WTC11 (cell line): ENCODE measurements at regions not wholly inside any gene's neighbourhood (a gene's known extent, or its start where the extent isn't known, plus 50 kb on each side); places are given as distances from the start of the nearest gene placed in this dataset.

ENCODE experiments used
- ATAC-seq: fragments of 200-7000 bp; cut with Tn5 transposase; 2 replicates; pipeline ENCODE4 v1.10.0; 2021; ENCODE audit warnings: mild to moderate bottlenecking, moderate library complexity
- CTCF ChIA-PET: fragments of 300-600 bp; sonication (Branson Sonifier 250); formaldehyde crosslinking; loops from one replicate; lab custom pipeline; 2021; ENCODE audit warnings: antibody characterized with exemption; lab: Charles Lee
- POLR2A ChIA-PET: fragments of 350-600 bp; sonication (Branson Sonifier 250); formaldehyde crosslinking; loops from one replicate; lab custom pipeline; 2021; ENCODE audit warnings: antibody characterized with exemption; lab: Charles Lee
- DNase-seq: peaks from one replicate; pipeline ENCODE4 v3.0.0; 2021; ENCODE audit warnings: low spot score
- H3K27ac Mint-ChIP-seq: 2 replicates; pipeline ENCODE4 v1.8.0; 2021; ENCODE audit warnings: mixed read lengths
- H3K27me3 Mint-ChIP-seq: 2 replicates; pipeline ENCODE4 v1.8.0; 2021; ENCODE audit warnings: low read depth, mild to moderate bottlenecking, moderate library complexity, mixed read lengths
- H3K36me3 Mint-ChIP-seq: 2 replicates; pipeline ENCODE4 v1.8.0; 2021; ENCODE audit warnings: mixed read lengths
- H3K4me1 Mint-ChIP-seq: 2 replicates; pipeline ENCODE4 v1.8.0; 2022; ENCODE audit warnings: mixed read lengths
- H3K4me3 Mint-ChIP-seq: 2 replicates; pipeline ENCODE4 v1.8.0; 2021; ENCODE audit warnings: mild to moderate bottlenecking, moderate library complexity, mixed read lengths
- H3K9me3 Mint-ChIP-seq: 2 replicates; pipeline ENCODE4 v1.8.0; 2021; ENCODE audit warnings: mixed read lengths
- CBFB ChIP-seq: sonication (generic); formaldehyde crosslinking; IDR thresholded peaks from 2 replicates; pipeline ENCODE4 v1.8.1; 2022; ENCODE audit warnings: mild to moderate bottlenecking, low read depth, missing genetic modification reagents
- EMX1 ChIP-seq: fragments of 250-450 bp; sonication (Bioruptor Pico); IDR thresholded peaks from 2 replicates; pipeline ENCODE4 v1.8.0; 2021; ENCODE audit warnings: mild to moderate bottlenecking
- ESRRA ChIP-seq: sonication (generic); formaldehyde crosslinking; IDR thresholded peaks from 2 replicates; pipeline ENCODE4 v1.8.1; 2022; ENCODE audit warnings: mild to moderate bottlenecking, missing genetic modification reagents, borderline replicate concordance
- FOXP1 ChIP-seq: sonication (generic); formaldehyde crosslinking; IDR thresholded peaks from 2 replicates; pipeline ENCODE4 v1.8.0; 2022; ENCODE audit warnings: missing genetic modification reagents, mild to moderate bottlenecking, moderate library complexity, borderline replicate concordance
- IRF2 ChIP-seq: sonication (generic); formaldehyde crosslinking; IDR thresholded peaks from 2 replicates; pipeline ENCODE4 v1.8.0; 2022; ENCODE audit warnings: low read depth, missing genetic modification reagents, borderline replicate concordance
- NFATC4 ChIP-seq: fragments of 250-450 bp; sonication (Bioruptor Pico); IDR thresholded peaks from 2 replicates; pipeline ENCODE4 v1.9.0; 2021; ENCODE audit warnings: mild to moderate bottlenecking
- NFYB ChIP-seq: sonication (generic); formaldehyde crosslinking; conservative IDR thresholded peaks from 2 replicates; pipeline ENCODE4 v1.8.0; 2022; ENCODE audit warnings: low read depth, missing genetic modification reagents
- NR3C1 ChIP-seq: sonication (generic); formaldehyde crosslinking; conservative IDR thresholded peaks from 2 replicates; pipeline ENCODE4 v1.8.1; 2023; ENCODE audit warnings: low read depth, mild to moderate bottlenecking, missing genetic modification reagents
- TEAD4 ChIP-seq: sonication (generic); formaldehyde crosslinking; IDR thresholded peaks from 2 replicates; pipeline ENCODE4 v1.8.0; 2022; ENCODE audit warnings: mild to moderate bottlenecking, missing genetic modification reagents
- ZNF138 ChIP-seq: sonication (generic); formaldehyde crosslinking; conservative IDR thresholded peaks from 2 replicates; pipeline ENCODE4 v1.8.1; 2022; ENCODE audit warnings: mild to moderate bottlenecking, moderate library complexity, missing genetic modification reagents
- TF ChIP-seq, protein P1 (sequence below): sonication (generic); formaldehyde crosslinking; IDR thresholded peaks from 2 replicates; pipeline ENCODE4 v1.8.0; 2022; ENCODE audit warnings: missing genetic modification reagents
- TF ChIP-seq, protein P2 (sequence below): sonication (generic); formaldehyde crosslinking; IDR thresholded peaks from 2 replicates; pipeline ENCODE4 v1.8.0; 2023; ENCODE audit warnings: missing genetic modification reagents, mild to moderate bottlenecking, borderline replicate concordance
- TF ChIP-seq, protein P3 (sequence below): sonication (generic); formaldehyde crosslinking; IDR thresholded peaks from 2 replicates; pipeline ENCODE4 v1.8.1; 2022; ENCODE audit warnings: mild to moderate bottlenecking, missing genetic modification reagents, moderate library complexity, borderline replicate concordance
- TF ChIP-seq, protein P4 (sequence below): sonication (generic); formaldehyde crosslinking; IDR thresholded peaks from 2 replicates; pipeline ENCODE4 v1.8.1; 2022; ENCODE audit warnings: low read depth, mild to moderate bottlenecking, moderate library complexity, missing genetic modification reagents, borderline replicate concordance
- TF ChIP-seq, protein P5 (sequence below): fragments of 250-450 bp; sonication (Bioruptor Pico); IDR thresholded peaks from 2 replicates; pipeline ENCODE4 v1.9.0; 2021; ENCODE audit warnings: mild to moderate bottlenecking
- TF ChIP-seq, protein P6 (sequence below): fragments of 250-450 bp; sonication (Bioruptor Pico); IDR thresholded peaks from 2 replicates; pipeline ENCODE4 v1.9.0; 2021; ENCODE audit warnings: moderate library complexity, mild to moderate bottlenecking, inconsistent platforms, borderline replicate concordance

DNA sequence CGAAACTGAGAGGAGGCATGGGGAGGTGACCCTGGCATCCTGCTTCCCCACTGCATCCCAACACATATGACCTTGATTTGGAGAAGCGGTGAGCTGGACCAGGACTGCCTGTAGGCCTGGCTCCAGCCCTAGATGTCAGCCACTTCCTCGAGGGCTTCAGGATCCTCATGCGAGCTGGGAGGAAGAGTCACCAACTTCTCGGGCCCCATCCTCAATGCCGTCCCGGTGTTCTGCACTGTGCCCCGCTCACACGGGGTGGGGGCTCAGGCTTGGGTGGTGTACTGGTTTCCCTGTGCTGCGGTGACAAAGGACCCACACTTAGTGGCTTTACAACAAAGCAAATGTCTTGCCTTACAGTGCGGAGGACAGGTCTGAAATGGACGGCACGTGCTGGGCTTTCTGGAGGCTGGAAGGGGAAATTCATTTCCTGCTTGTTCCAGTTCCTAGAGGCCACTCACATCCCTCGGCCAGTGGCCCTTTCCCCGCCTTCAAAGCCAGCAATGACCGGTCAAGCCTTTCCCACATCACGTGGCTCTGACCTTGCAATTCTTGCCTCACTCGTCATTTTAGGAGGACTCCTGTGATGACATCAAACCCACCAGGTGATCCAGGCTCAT lies 298.1 kb upstream of the RTL1 start (continued):
- TF ChIP-seq, protein P1, sequence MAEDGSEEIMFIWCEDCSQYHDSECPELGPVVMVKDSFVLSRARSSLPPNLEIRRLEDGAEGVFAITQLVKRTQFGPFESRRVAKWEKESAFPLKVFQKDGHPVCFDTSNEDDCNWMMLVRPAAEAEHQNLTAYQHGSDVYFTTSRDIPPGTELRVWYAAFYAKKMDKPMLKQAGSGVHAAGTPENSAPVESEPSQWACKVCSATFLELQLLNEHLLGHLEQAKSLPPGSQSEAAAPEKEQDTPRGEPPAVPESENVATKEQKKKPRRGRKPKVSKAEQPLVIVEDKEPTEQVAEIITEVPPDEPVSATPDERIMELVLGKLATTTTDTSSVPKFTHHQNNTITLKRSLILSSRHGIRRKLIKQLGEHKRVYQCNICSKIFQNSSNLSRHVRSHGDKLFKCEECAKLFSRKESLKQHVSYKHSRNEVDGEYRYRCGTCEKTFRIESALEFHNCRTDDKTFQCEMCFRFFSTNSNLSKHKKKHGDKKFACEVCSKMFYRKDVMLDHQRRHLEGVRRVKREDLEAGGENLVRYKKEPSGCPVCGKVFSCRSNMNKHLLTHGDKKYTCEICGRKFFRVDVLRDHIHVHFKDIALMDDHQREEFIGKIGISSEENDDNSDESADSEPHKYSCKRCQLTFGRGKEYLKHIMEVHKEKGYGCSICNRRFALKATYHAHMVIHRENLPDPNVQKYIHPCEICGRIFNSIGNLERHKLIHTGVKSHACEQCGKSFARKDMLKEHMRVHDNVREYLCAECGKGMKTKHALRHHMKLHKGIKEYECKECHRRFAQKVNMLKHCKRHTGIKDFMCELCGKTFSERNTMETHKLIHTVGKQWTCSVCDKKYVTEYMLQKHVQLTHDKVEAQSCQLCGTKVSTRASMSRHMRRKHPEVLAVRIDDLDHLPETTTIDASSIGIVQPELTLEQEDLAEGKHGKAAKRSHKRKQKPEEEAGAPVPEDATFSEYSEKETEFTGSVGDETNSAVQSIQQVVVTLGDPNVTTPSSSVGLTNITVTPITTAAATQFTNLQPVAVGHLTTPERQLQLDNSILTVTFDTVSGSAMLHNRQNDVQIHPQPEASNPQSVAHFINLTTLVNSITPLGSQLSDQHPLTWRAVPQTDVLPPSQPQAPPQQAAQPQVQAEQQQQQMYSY (CRISPR knock-in tag), result no peak
- TF ChIP-seq, protein P2, sequence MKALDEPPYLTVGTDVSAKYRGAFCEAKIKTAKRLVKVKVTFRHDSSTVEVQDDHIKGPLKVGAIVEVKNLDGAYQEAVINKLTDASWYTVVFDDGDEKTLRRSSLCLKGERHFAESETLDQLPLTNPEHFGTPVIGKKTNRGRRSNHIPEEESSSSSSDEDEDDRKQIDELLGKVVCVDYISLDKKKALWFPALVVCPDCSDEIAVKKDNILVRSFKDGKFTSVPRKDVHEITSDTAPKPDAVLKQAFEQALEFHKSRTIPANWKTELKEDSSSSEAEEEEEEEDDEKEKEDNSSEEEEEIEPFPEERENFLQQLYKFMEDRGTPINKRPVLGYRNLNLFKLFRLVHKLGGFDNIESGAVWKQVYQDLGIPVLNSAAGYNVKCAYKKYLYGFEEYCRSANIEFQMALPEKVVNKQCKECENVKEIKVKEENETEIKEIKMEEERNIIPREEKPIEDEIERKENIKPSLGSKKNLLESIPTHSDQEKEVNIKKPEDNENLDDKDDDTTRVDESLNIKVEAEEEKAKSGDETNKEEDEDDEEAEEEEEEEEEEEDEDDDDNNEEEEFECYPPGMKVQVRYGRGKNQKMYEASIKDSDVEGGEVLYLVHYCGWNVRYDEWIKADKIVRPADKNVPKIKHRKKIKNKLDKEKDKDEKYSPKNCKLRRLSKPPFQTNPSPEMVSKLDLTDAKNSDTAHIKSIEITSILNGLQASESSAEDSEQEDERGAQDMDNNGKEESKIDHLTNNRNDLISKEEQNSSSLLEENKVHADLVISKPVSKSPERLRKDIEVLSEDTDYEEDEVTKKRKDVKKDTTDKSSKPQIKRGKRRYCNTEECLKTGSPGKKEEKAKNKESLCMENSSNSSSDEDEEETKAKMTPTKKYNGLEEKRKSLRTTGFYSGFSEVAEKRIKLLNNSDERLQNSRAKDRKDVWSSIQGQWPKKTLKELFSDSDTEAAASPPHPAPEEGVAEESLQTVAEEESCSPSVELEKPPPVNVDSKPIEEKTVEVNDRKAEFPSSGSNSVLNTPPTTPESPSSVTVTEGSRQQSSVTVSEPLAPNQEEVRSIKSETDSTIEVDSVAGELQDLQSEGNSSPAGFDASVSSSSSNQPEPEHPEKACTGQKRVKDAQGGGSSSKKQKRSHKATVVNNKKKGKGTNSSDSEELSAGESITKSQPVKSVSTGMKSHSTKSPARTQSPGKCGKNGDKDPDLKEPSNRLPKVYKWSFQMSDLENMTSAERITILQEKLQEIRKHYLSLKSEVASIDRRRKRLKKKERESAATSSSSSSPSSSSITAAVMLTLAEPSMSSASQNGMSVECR (CRISPR knock-in tag), result no peak
- no peak for TF ChIP-seq NR3C1 (CRISPR knock-in tag)
- no peak for TF ChIP-seq EMX1 (CRISPR knock-in tag)
- TF ChIP-seq ESRRA (CRISPR knock-in tag), result no peak
- no peak for TF ChIP-seq IRF2 (CRISPR knock-in tag)
- no peak for TF ChIP-seq TEAD4 (CRISPR knock-in tag)
- TF ChIP-seq ZNF138 (CRISPR knock-in tag), result no peak
- TF ChIP-seq NFATC4, result no peak
- TF ChIP-seq, protein P3, sequence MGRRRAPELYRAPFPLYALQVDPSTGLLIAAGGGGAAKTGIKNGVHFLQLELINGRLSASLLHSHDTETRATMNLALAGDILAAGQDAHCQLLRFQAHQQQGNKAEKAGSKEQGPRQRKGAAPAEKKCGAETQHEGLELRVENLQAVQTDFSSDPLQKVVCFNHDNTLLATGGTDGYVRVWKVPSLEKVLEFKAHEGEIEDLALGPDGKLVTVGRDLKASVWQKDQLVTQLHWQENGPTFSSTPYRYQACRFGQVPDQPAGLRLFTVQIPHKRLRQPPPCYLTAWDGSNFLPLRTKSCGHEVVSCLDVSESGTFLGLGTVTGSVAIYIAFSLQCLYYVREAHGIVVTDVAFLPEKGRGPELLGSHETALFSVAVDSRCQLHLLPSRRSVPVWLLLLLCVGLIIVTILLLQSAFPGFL (CRISPR knock-in tag), result no peak
- TF ChIP-seq, all 79 proteins: peak for 0

DNA sequence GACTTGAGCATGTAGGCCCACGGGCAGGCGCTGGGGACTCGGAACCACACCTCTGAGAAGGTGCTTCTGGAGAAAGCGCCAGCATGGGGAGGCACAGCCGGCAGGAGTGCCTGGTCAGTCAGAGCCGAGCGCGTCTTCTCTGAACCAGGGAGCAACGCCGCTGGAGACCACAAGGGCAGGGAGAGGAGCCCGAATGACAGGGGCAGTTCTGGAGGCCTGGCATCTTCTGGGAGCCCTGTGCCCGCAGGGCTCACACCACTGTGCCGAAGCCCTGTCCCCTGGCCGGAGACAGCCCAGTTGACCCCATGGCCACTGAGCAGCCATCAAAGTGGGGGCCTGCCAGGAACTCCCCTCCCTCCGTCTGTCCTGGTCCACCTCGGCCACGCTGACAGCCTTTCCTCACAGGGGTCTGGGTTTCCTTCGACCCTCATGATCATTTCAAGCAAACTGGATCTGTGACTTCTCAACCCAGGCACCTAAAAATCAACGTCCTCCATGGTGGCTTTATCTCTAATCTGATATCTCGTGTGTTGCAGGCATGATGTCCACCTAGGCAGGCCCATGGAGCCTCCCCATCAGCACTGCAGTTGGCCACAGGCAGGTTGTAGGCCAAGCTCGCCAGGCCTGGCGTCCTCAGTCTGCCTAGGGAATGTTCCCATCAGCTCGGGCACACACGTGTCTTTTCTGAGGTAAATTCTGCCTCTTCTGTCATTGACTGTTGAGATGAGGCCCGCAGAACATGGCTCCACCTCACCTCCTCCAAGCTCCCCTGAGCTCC lies 299.3 kb upstream of the RTL1 start:
- ChIA-PET POLR2A (no interaction called here), CTCF (no interaction called here)
- H3K4me1 Mint-ChIP-seq, result no peaks in the 10 kb centered on the region
- ATAC-seq (no peak), DNase-seq (no peak)
- H3K9me3 Mint-ChIP-seq, result peaks cover 48% of the 10 kb centered on the region
- peaks cover 5% of the 10 kb centered on the region for H3K27me3 Mint-ChIP-seq
- H3K4me3 Mint-ChIP-seq, result no peak overlapping the region
- peaks cover 13% of the 10 kb centered on the region for H3K36me3 Mint-ChIP-seq
- no peak overlapping the region for H3K27ac Mint-ChIP-seq
- no peak for TF ChIP-seq NFATC4
- no peak for TF ChIP-seq NFYB (CRISPR knock-in tag)
- TF ChIP-seq, protein P4, sequence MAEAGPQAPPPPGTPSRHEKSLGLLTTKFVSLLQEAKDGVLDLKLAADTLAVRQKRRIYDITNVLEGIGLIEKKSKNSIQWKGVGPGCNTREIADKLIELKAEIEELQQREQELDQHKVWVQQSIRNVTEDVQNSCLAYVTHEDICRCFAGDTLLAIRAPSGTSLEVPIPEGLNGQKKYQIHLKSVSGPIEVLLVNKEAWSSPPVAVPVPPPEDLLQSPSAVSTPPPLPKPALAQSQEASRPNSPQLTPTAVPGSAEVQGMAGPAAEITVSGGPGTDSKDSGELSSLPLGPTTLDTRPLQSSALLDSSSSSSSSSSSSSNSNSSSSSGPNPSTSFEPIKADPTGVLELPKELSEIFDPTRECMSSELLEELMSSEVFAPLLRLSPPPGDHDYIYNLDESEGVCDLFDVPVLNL, result no peak
- no peak for TF ChIP-seq CBFB (CRISPR knock-in tag)
- TF ChIP-seq FOXP1 (CRISPR knock-in tag), result no peak
- TF ChIP-seq, protein P5, sequence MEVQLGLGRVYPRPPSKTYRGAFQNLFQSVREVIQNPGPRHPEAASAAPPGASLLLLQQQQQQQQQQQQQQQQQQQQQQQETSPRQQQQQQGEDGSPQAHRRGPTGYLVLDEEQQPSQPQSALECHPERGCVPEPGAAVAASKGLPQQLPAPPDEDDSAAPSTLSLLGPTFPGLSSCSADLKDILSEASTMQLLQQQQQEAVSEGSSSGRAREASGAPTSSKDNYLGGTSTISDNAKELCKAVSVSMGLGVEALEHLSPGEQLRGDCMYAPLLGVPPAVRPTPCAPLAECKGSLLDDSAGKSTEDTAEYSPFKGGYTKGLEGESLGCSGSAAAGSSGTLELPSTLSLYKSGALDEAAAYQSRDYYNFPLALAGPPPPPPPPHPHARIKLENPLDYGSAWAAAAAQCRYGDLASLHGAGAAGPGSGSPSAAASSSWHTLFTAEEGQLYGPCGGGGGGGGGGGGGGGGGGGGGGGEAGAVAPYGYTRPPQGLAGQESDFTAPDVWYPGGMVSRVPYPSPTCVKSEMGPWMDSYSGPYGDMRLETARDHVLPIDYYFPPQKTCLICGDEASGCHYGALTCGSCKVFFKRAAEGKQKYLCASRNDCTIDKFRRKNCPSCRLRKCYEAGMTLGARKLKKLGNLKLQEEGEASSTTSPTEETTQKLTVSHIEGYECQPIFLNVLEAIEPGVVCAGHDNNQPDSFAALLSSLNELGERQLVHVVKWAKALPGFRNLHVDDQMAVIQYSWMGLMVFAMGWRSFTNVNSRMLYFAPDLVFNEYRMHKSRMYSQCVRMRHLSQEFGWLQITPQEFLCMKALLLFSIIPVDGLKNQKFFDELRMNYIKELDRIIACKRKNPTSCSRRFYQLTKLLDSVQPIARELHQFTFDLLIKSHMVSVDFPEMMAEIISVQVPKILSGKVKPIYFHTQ, result no peak
- TF ChIP-seq, protein P6, sequence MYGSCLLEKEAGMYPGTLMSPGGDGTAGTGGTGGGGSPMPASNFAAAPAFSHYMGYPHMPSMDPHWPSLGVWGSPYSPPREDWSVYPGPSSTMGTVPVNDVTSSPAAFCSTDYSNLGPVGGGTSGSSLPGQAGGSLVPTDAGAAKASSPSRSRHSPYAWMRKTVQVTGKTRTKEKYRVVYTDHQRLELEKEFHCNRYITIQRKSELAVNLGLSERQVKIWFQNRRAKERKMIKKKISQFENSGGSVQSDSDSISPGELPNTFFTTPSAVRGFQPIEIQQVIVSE (CRISPR knock-in tag), result no peak
